Heart left ventricle (tissue), 13 donors: ENCODE measurements at regions not wholly inside any gene's neighbourhood (a gene's known extent, or its start where the extent isn't known, plus 50 kb on each side); places are given as distances from the start of the nearest gene placed in this dataset.

Experiments
- CTCF ChIP-seq, 12 donors: fragments of 200-600 bp; sonication (generic) in 4 of 12; IDR thresholded peaks; one replicate each; pipeline versions ENCODE4 v1.5.0 to v1.8.0; 2018 to 2022; ENCODE audit warnings: antibody characterized with exemption in 12 of 12, mild to moderate bottlenecking in 5 of 12
- POLR2A ChIP-seq, 2 donors: fragments of 450-650 bp; IDR thresholded peaks; one replicate each; pipeline ENCODE4 v1.6.1; 2017; ENCODE audit warnings: antibody characterized with exemption in 2 of 2, mild to moderate bottlenecking in 2 of 2, moderate library complexity in 2 of 2
- donor health status: ischemic (EF 13 %, LVEDD 7.1; RV severe dilation, severe dysfunction).
- donor health status: DM: no; HTN: yes; CAD: no.
- donor health status: DM: no; HTN: no; CAD: no.
- donor health status: ischemic (EF 25% LVEDD 6.9; RV normal size, moderate dysfunction).
- donor health status: ischemic (EF 25% LVEDD 5.7; RV mildly dilated, moderate dysfunction).
- donor health status: ischemic (EF 35%, LVEDD 5.7; RV mildly dilated, moderate dysfunction).
- donor health status: nonischemic (EF 11% LVEDD 7.7; RV severe dilation, severe dysfunction).
- donor health status: DM: yes; HTN: yes; CAD: no.
- donor health status: PGD.
- donor health status: ischemic (EF 29% LVEDD 5.4; RV normal size, mild dysfunction).
- donor health status: nonischemic (EF 23%, LVEDD 6.1; RV moderate dilation, normal function).

DNA sequence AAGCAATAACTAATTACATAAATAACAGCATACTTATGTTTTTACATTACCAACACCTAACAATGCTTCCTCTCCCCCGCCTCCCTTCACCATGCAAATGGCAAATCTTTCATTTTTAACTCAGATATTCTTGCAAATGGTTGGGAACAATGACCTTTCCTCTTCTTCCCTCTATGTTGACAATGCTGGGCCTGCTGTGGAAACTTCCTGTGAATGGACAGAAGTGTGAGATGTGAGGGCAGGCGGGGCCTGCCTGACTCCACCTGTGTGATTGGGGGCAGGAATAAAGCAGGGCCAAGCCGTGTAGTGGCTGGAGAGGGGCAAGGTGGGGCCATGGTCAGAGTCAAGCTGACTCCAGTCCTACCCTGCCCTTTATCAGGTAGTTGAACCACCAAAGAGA is 289.6 kb downstream of the RPS6KC1 start:
- TF ChIP-seq CTCF (IDR thresholded peaks at IDR 0.05) (no peak), POLR2A (IDR thresholded peaks at IDR 0.05) (no peak)
